ENCODE measurements at regions not wholly inside any gene's neighbourhood (a gene's known extent, or its start where the extent isn't known, plus 50 kb on each side); places are given as distances from the start of the nearest gene placed in this dataset.

GRCh38 chr15:94119298-94119811 lies 112.0 kb upstream of the MCTP2 start (continued):
- TF ChIP-seq TP53 (CRISPR knock-in tag; IDR thresholded peaks at IDR 0.05) (no peak), IRF1 (CRISPR knock-in tag; IDR thresholded peaks at IDR 0.05) (no peak), HMGA2 (CRISPR knock-in tag; IDR thresholded peaks at IDR 0.05) (no peak), ZNF425 (CRISPR knock-in tag; conservative IDR thresholded peaks at IDR 0.05) (no peak), ZNF263 (CRISPR knock-in tag; IDR thresholded peaks at IDR 0.05; ENCODE audit: low read depth) (no peak)

- DNase-seq (ENCODE audit: low spot score) (no peak), ATAC-seq (peak; percentile 61)
- Mint-ChIP-seq H3K27me3 (ENCODE audit: low read depth) (no peaks in the 10 kb centered on the region), H3K27ac (no peak overlapping the region), H3K36me3 (no peaks in the 10 kb centered on the region), H3K9me3 (peaks cover 5% of the 10 kb centered on the region), H3K4me3 (no peak overlapping the region), H3K4me1 (peaks cover 29% of the 10 kb centered on the region)
- ChIA-PET POLR2A (no interaction called here), CTCF (interaction anchor here (1.1 kb wide), 1 partner anchor 10 kb away, joined by 5 read pairs; no protein-coding TSS in a partner anchor)
- TF ChIP-seq ZBTB21 (CRISPR knock-in tag; IDR thresholded peaks at IDR 0.05; ENCODE audit: borderline replicate concordance) (no peak), NFYB (CRISPR knock-in tag; conservative IDR thresholded peaks at IDR 0.05; ENCODE audit: low read depth) (no peak), CREM (CRISPR knock-in tag; IDR thresholded peaks at IDR 0.05) (no peak), CBFB (CRISPR knock-in tag; IDR thresholded peaks at IDR 0.05; ENCODE audit: low read depth) (no peak), E2F4 (CRISPR knock-in tag; IDR thresholded peaks at IDR 0.05; ENCODE audit: borderline replicate concordance, low read depth) (no peak), FOXK1 (CRISPR knock-in tag; IDR thresholded peaks at IDR 0.05) (no peak)
These were observed 120.8 kb upstream of the MCTP2 start for GRCh38 chr15:94110476-94111130.

- H3K4me1 Mint-ChIP-seq = peaks cover 32% of the 10 kb centered on the region
- TF ChIP-seq ELF4 (CRISPR knock-in tag; IDR thresholded peaks at IDR 0.05; ENCODE audit: low read depth) (no peak), SOX15 (CRISPR knock-in tag; IDR thresholded peaks at IDR 0.05) (no peak), GTF2I (CRISPR knock-in tag; conservative IDR thresholded peaks at IDR 0.05) (no peak), ATF2 (CRISPR knock-in tag; IDR thresholded peaks at IDR 0.05; ENCODE audit: borderline replicate concordance, low read depth) (no peak)
- ChIA-PET POLR2A (no interaction called here), CTCF (interaction anchor here (2.1 kb wide), 1 partner anchor 12 kb away, joined by 13 read pairs; no protein-coding TSS in a partner anchor)
- H3K9me3 Mint-ChIP-seq = peaks cover 14% of the 10 kb centered on the region
- DNase-seq (ENCODE audit: low spot score) = no peak
- H3K4me3 Mint-ChIP-seq = no peak overlapping the region
- no peaks in the 10 kb centered on the region; the same call in 1 of the 2 replicates for H3K27me3 Mint-ChIP-seq (ENCODE audit: low read depth)
- H3K36me3 Mint-ChIP-seq = 0 out of 2 replicates have a peak, but pooled peaks cover 2% of the 10 kb centered on the region
- no peak for ATAC-seq
- H3K27ac Mint-ChIP-seq = no peak overlapping the region
These were observed 123.7 kb upstream of the MCTP2 start for GRCh38 chr15:94107652-94108051.
